Endothelial cell of umbilical vein (primary cell): ENCODE measurements at regions not wholly inside any gene's neighbourhood (a gene's known extent, or its start where the extent isn't known, plus 50 kb on each side); places are given as distances from the start of the nearest gene placed in this dataset.

ENCODE experiments used
- BruUV-seq: library from RNA; stranded (reverse); fragments of 400-500 nt; replicated peaks from 2 replicates; lab custom pipeline; 2021; lab: Mats Ljungman, UMichigan
- CTCF ChIA-PET: fragments of 300-600, 350-600 bp; sonication (Branson Sonifier 250); formaldehyde crosslinking; loops from one replicate; lab custom pipeline; 2021; ENCODE audit warnings: antibody characterized with exemption, inconsistent platforms; lab: Charles Lee
- POLR2A ChIA-PET: fragments of 300-600, 350-600 bp; sonication (Branson Sonifier 250); formaldehyde crosslinking; loops from one replicate; lab custom pipeline; 2021; ENCODE audit warnings: antibody characterized with exemption, inconsistent platforms; lab: Charles Lee
- DNase-seq: peaks from one replicate; pipeline ENCODE4 v3.0.0-alpha.2; 2011; ENCODE audit warnings: low read depth, low spot score
- FAIRE-seq: peaks from 2 replicates; lab custom pipeline; 2011; peaks lifted over from hg19 to GRCh38; lab: Jason Lieb, UNC
- H2AFZ ChIP-seq: 2 replicates; pipeline ENCODE4 v1.6.0; 2012; ENCODE audit warnings: low read depth, low read length, control low read depth, inconsistent platforms
- H3K27ac ChIP-seq: 2 replicates; pipeline ENCODE4 v1.5.1; 2011; ENCODE audit warnings: low read depth, mild to moderate bottlenecking, control low read depth, low read length, moderate library complexity; ENCODE audit not compliant: insufficient read depth
- H3K27me3 ChIP-seq, 2 experiments: 2 replicates each; pipeline versions ENCODE4 v1.6.0 to v1.6.1; 2011; ENCODE audit warnings: low read length in 2 of 2, mixed read lengths in 1 of 2; ENCODE audit not compliant: control insufficient read depth in 2 of 2, insufficient read depth in 2 of 2
- H3K36me3 ChIP-seq, 2 experiments: 2 replicates in 1 of 2; 3 replicates in 1 of 2; pipeline ENCODE4 v1.5.1; 2011; ENCODE audit warnings: low read length in 2 of 2, mild to moderate bottlenecking in 1 of 2, moderate library complexity in 1 of 2; ENCODE audit not compliant: control insufficient read depth in 2 of 2, insufficient read depth in 2 of 2; ENCODE audit errors: extremely low read depth in 1 of 2
- H3K4me1 ChIP-seq: 3 replicates; pipeline ENCODE4 v1.5.1; 2011; ENCODE audit warnings: mild to moderate bottlenecking, low read length; ENCODE audit not compliant: control insufficient read depth, insufficient read depth; ENCODE audit errors: extremely low read depth
- H3K4me2 ChIP-seq: 2 replicates; pipeline ENCODE4 v1.6.1; 2011; ENCODE audit warnings: low read length, control low read depth, mixed read lengths; ENCODE audit not compliant: insufficient read depth
- H3K4me3 ChIP-seq, 3 experiments: fragments of 200-600 bp in 1 of 3; sonication (generic), shearing (Covaris generic) in 1 of 3; replicated peaks in 1 of 3; 2 replicates each; pipeline ENCODE4 v1.5.1; 2011 to 2016; ENCODE audit warnings: control low read depth in 3 of 3, low read length in 3 of 3, mild to moderate bottlenecking in 2 of 3, inconsistent platforms in 1 of 3, low read depth in 1 of 3, moderate library complexity in 1 of 3; ENCODE audit not compliant: insufficient read depth in 1 of 3
- H3K79me2 ChIP-seq: 2 replicates; pipeline ENCODE4 v1.6.0; 2012; ENCODE audit warnings: low read length, inconsistent platforms; ENCODE audit not compliant: control insufficient read depth, insufficient read depth
- H3K9ac ChIP-seq: replicated peaks from 2 replicates; pipeline ENCODE3; 2011; ENCODE audit warnings: low read length, control low read depth; ENCODE audit not compliant: insufficient read depth; ENCODE audit errors: extremely low read depth
- H3K9me1 ChIP-seq: replicated peaks from 3 replicates; pipeline ENCODE4 v1.6.0; 2011; ENCODE audit warnings: mild to moderate bottlenecking, low read length; ENCODE audit not compliant: control insufficient read depth, insufficient read depth; ENCODE audit errors: extremely low read depth
- H3K9me3 ChIP-seq: replicated peaks from 2 replicates; pipeline ENCODE4 v1.5.1; 2012; ENCODE audit warnings: low read length, inconsistent platforms; ENCODE audit not compliant: control insufficient read depth, insufficient read depth
- H4K20me1 ChIP-seq: replicated peaks from 2 replicates; pipeline ENCODE3; 2011; ENCODE audit warnings: mild to moderate bottlenecking, low read length; ENCODE audit not compliant: control insufficient read depth, insufficient read depth; ENCODE audit errors: extremely low read depth
- CTCF ChIP-seq, 2 donors: IDR thresholded peaks; 1 replicate in 1 of 2; 2 replicates in 1 of 2; pipeline ENCODE4 v1.5.1; 2011; ENCODE audit warnings: low read length in 2 of 2, mild to moderate bottlenecking in 2 of 2, moderate library complexity in 2 of 2, control low read depth in 1 of 2, inconsistent platforms in 1 of 2, low read depth in 1 of 2; ENCODE audit not compliant: insufficient read depth in 1 of 2; ENCODE audit errors: extremely low read depth in 1 of 2
- EZH2 ChIP-seq: IDR thresholded peaks from 2 replicates; pipeline ENCODE4 v1.6.1; 2012; ENCODE audit warnings: borderline replicate concordance, low read depth, mild to moderate bottlenecking, moderate library complexity, low read length, inconsistent platforms; ENCODE audit not compliant: severe bottlenecking
- FOS ChIP-seq: IDR thresholded peaks from 2 replicates; pipeline ENCODE4 v1.6.1; 2011; ENCODE audit warnings: mild to moderate bottlenecking, low read length, moderate library complexity, borderline replicate concordance; ENCODE audit not compliant: insufficient read depth
- GATA2 ChIP-seq: IDR thresholded peaks from 2 replicates; pipeline ENCODE4 v1.7.0; 2011; ENCODE audit warnings: low read depth, mild to moderate bottlenecking, moderate library complexity, mixed read lengths, low read length; ENCODE audit not compliant: insufficient read length, insufficient read depth
- JUN ChIP-seq: IDR thresholded peaks from 2 replicates; pipeline ENCODE4 v1.6.1; 2011; ENCODE audit warnings: borderline replicate concordance, low read depth; ENCODE audit not compliant: insufficient read length, insufficient read depth
- MYC ChIP-seq: IDR thresholded peaks from one replicate; pipeline ENCODE4 v1.6.1; 2011; ENCODE audit warnings: mild to moderate bottlenecking, low read depth, low read length
- POLR2A ChIP-seq: IDR thresholded peaks from 2 replicates; pipeline ENCODE4 v1.6.1; 2012; ENCODE audit warnings: low read depth, mild to moderate bottlenecking, control low read depth, low read length
- POLR2AphosphoS5 ChIP-seq: IDR thresholded peaks from 2 replicates; pipeline ENCODE4 v1.6.1; 2012; ENCODE audit warnings: low read depth, mild to moderate bottlenecking, control low read depth, low read length, moderate library complexity; ENCODE audit not compliant: insufficient read depth
- dilution Hi-C: fragments of 300-500 bp; cut with MboI; formaldehyde crosslinking; loops from one replicate; pipeline ENCODE4 v1.15.0; 2019; ENCODE audit warnings: low sequenced_read_pairs; ENCODE audit not compliant: extremely low pct_ligation_motif_present
- intact Hi-C: fragments of 100-400 bp; cut with micrococcal nuclease; formaldehyde crosslinking; loops from one replicate; pipeline ENCODE4 v1.10.0; 2022
- TF ChIP-seq, protein P1 (sequence below): IDR thresholded peaks from 2 replicates; pipeline ENCODE4 v1.6.1; 2011; ENCODE audit not compliant: insufficient read depth, insufficient read length

DNA sequence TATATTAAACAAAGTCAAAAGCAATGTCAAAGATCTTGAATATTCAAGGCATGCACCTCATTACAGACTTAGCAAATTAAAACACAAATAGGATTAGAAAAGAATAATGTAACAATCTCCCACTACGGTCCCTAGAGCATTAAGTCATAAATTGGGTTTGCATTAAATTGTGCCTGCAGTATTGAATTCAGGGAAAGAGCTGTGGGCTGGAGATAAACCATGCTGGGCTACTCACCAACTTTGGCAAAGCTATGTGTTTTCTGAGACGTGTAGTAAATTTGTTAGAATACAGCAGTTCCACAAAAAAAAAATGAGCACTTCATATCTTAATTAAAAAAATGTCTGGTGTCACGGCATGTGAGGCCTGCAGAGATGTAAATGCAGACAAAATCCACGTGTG is 241.6 kb downstream of the SNX10 start:
- Histone ChIP-seq H3K79me2 (no peaks in the 10 kb centered on the region), H3K9ac (no peak overlapping the region), H3K4me3 (no peak overlapping the region), H3K4me1 (no peaks in the 10 kb centered on the region), H3K27ac (no peak overlapping the region), H3K9me3 (no peaks in the 10 kb centered on the region), H4K20me1 (no peaks in the 10 kb centered on the region), H3K4me2 (no peak overlapping the region), H2AFZ (no peak overlapping the region), H3K27me3 (peaks cover 10 to 19% of the 10 kb centered on the region in 2 experiments), H3K9me1 (no peaks in the 10 kb centered on the region), H3K36me3 (no peaks in the 10 kb centered on the region)
- no peak for TF ChIP-seq FOS
- no peak for TF ChIP-seq GATA2
- intact Hi-C loops: no loop called here
- ChIA-PET CTCF (interaction anchor here (0.6 kb wide), 1 partner anchor 21 kb away, joined by 3 read pairs; no protein-coding TSS in a partner anchor), POLR2A (no interaction called here)
- DNase-seq: no peak
- no peak for FAIRE-seq
- dilution Hi-C loops: no loop called here
- BruUV-seq: no TSS peak

DNA sequence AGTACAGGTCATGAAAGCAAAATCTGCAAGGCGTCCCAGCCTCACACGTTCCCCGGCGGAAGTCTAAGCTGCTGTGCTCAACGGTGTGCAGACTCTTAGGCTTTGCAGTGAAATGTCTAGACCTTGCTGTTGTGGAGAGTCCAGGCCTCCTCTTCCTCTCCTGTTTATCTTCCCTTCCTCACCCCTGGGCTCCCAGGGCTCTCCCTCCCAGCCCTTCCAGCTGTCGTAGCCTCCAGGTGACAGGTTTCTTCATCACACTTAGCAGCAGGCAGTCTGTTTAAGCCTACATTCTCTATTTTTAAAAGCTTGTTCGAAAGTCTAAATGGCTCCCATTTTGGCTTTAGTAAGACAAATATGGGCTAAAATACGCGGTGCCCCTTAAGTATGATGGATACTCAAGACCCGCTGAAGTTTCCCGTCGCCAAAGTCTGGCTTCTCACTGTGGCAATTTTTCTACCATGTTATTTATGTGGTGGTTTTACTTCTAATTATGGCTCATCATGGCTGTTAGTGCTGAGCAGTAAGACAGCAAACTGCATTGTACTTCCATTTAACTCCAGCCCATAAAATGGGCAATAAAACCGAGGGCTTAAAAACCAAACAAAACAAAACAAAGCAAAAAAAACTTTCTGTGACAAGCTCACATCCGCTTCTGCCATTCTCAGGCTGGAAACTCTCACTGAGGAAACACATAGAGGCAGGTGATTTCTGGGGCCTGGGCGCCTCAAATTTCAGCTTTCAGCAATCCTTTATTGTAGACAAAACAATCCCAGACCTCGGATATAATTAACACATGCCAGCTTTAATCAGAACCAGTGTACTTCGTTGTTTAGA is 243.2 kb downstream of the SNX10 start:
- Histone ChIP-seq H3K36me3 (no peaks in the 10 kb centered on the region), H3K4me3 (no peak overlapping the region), H3K9me1 (no peaks in the 10 kb centered on the region), H2AFZ (no peak overlapping the region), H3K4me2 (no peak overlapping the region), H4K20me1 (no peaks in the 10 kb centered on the region), H3K79me2 (no peaks in the 10 kb centered on the region), H3K27ac (no peak overlapping the region), H3K27me3 (peaks cover 19 to 22% of the 10 kb centered on the region in 2 experiments), H3K4me1 (no peaks in the 10 kb centered on the region), H3K9me3 (no peaks in the 10 kb centered on the region), H3K9ac (no peak overlapping the region)
- ChIA-PET CTCF (interaction anchor here (0.8 kb wide), 1 partner anchor 22 kb away, joined by 3 read pairs; no protein-coding TSS in a partner anchor), POLR2A (no interaction called here)
- TF ChIP-seq GATA2: no peak
- no peak for TF ChIP-seq POLR2AphosphoS5
- TF ChIP-seq POLR2A: no peak
- no peak for TF ChIP-seq FOS
- no peak for TF ChIP-seq CTCF (IDR thresholded peaks at IDR 0.05; ENCODE audit: extremely low read depth in 1 of 2, insufficient read depth in 1 of 2, low read depth in 1 of 2, low read length in 2 of 2)
- no peak for TF ChIP-seq MYC
- TF ChIP-seq EZH2: no peak
- no peak for TF ChIP-seq JUN
- TF ChIP-seq, protein P1, sequence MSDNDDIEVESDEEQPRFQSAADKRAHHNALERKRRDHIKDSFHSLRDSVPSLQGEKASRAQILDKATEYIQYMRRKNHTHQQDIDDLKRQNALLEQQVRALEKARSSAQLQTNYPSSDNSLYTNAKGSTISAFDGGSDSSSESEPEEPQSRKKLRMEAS: no peak
- DNase-seq (peak; percentile 3), FAIRE-seq (no peak)
- dilution Hi-C loops: no loop called here
- BruUV-seq: no TSS peak
- intact Hi-C loops: no loop called here
